ENCODE measurements at regions not wholly inside any gene's neighbourhood (a gene's known extent, or its start where the extent isn't known, plus 50 kb on each side); places are given as distances from the start of the nearest gene placed in this dataset.
A peak's percentile ranks its signal among the peaks of the same experiment; 100 is the strongest.

DNA sequence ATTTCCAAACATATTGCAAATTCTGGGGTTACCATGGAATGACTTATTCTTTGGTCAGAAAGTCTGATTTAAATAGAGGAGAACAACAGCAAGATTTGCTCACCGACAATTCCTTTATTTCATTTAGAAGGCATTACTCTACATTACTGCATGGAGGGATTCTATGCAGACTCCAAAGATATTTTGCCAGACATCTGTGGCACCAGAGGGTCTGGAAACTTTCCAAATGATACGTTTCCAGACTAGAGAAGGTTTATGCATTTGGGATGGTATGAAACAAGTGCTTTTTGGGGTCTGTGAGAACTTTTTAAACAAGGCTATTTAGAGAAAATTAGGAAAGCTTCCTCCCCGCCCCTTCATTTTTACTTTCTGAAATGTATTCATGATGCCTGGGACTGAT lies 125.3 kb downstream of the SAMD9 start:
- CTCF ChIA-PET: no interaction called here
- POLR2A ChIA-PET: no interaction called here
- no peaks in the 10 kb centered on the region for H3K79me2 ChIP-seq (ENCODE audit: insufficient read depth)

DNA sequence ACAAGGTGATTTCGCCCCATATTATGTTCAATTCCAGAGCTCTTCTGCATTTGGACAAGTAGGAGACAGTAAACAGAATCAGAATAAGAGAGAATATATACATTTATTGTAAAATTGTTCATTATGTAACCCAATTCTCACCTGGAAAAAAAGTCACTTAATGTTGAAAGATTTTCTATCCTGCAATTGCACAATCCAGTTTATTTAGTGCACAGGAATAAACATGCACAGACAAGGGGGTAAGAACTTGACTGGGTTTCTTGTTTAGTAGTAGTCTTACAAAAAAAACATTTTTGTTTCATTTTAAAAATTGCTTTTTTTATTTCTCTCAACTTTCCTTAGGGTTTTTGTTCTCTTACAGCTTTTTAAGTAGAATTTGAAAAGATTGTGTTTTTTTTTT lies 126.6 kb downstream of the SAMD9 start:
- no peak overlapping the region for H3K9ac ChIP-seq
- peaks cover 0 to 12% of the 10 kb centered on the region in 2 experiments; a peak in 2 of 4 replicates for H3K4me1 ChIP-seq (ENCODE audit: control insufficient read depth in 1 of 2, insufficient read depth in 2 of 2, low read depth in 1 of 2, low read length in 1 of 2)
- WGBS (ENCODE audit: low lambda C conversion rate): 76% methylated on average over 1 of the region's 1 CpG
- no peak for DNase-seq
- no peaks in the 10 kb centered on the region for H3F3A ChIP-seq (replicated peaks; ENCODE audit: insufficient read depth)
- no peak overlapping the region for H2AFZ ChIP-seq (ENCODE audit: low read depth)
- no peak overlapping the region for H3K4me3 ChIP-seq (ENCODE audit: low read depth in 2 of 2, low read length in 1 of 2)
- no peaks in the 10 kb centered on the region for H4K20me1 ChIP-seq (ENCODE audit: insufficient read depth)
- no peak overlapping the region for H3K27ac ChIP-seq (ENCODE audit: low read depth in 2 of 2, low read length in 1 of 2)
- ChIA-PET POLR2A (no interaction called here), CTCF (interaction anchor here (1.3 kb wide), 1 partner anchor 158 kb away, joined by 3 read pairs; no protein-coding TSS in a partner anchor)
- H3K4me2 ChIP-seq: no peak overlapping the region
- no peaks in the 10 kb centered on the region for H3K79me2 ChIP-seq (ENCODE audit: insufficient read depth)
- H3K9me3 ChIP-seq: no peaks in the 10 kb centered on the region
- H3K9me2 ChIP-seq: no peaks in the 10 kb centered on the region
- no peaks in the 10 kb centered on the region for H3K27me3 ChIP-seq (ENCODE audit: insufficient read depth)
- H3K36me3 ChIP-seq (replicated peaks in 1 of 2; ENCODE audit: control insufficient read depth in 1 of 2, insufficient read depth in 2 of 2, low read length in 1 of 2): no peaks in the 10 kb centered on the region
- TF ChIP-seq SIN3A (IDR thresholded peaks at IDR 0.05; ENCODE audit: borderline replicate concordance, low read depth, low read length) (no peak), MXI1 (IDR thresholded peaks at IDR 0.05; ENCODE audit: low read depth, low read length) (no peak), RCOR1 (IDR thresholded peaks at IDR 0.05; ENCODE audit: low read length) (no peak), EP300 (IDR thresholded peaks at IDR 0.05; ENCODE audit: borderline replicate concordance in 1 of 2, low read depth in 1 of 2, low read length in 1 of 2) (no peak), RXRA (IDR thresholded peaks at IDR 0.05; ENCODE audit: borderline replicate concordance, low read depth) (no peak), MEF2A (IDR thresholded peaks at IDR 0.05; ENCODE audit: borderline replicate concordance, low read depth) (no peak), TCF12 (IDR thresholded peaks at IDR 0.05) (no peak), SMC3 (IDR thresholded peaks at IDR 0.05; ENCODE audit: low read depth, low read length) (no peak), RAD21 (IDR thresholded peaks at IDR 0.05; ENCODE audit: low read length) (no peak)
- TF ChIP-seq, protein P1, sequence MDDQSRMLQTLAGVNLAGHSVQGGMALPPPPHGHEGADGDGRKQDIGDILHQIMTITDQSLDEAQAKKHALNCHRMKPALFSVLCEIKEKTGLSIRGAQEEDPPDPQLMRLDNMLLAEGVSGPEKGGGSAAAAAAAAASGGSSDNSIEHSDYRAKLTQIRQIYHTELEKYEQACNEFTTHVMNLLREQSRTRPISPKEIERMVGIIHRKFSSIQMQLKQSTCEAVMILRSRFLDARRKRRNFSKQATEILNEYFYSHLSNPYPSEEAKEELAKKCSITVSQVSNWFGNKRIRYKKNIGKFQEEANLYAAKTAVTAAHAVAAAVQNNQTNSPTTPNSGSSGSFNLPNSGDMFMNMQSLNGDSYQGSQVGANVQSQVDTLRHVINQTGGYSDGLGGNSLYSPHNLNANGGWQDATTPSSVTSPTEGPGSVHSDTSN (IDR thresholded peaks at IDR 0.05): no peak
- TF ChIP-seq, protein P2, sequence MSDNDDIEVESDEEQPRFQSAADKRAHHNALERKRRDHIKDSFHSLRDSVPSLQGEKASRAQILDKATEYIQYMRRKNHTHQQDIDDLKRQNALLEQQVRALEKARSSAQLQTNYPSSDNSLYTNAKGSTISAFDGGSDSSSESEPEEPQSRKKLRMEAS (IDR thresholded peaks at IDR 0.05; ENCODE audit: low read depth): no peak
- TF ChIP-seq, protein P3, sequence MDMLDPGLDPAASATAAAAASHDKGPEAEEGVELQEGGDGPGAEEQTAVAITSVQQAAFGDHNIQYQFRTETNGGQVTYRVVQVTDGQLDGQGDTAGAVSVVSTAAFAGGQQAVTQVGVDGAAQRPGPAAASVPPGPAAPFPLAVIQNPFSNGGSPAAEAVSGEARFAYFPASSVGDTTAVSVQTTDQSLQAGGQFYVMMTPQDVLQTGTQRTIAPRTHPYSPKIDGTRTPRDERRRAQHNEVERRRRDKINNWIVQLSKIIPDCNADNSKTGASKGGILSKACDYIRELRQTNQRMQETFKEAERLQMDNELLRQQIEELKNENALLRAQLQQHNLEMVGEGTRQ (IDR thresholded peaks at IDR 0.05; ENCODE audit: borderline replicate concordance, low read depth, low read length): no peak

More for the DNA sequence above, 125.3 kb downstream of the SAMD9 start:
- Histone ChIP-seq H3K9ac (no peak overlapping the region), H3K4me3 (ENCODE audit: low read depth in 2 of 2, low read length in 1 of 2) (no peak overlapping the region), H3K4me1 (ENCODE audit: control insufficient read depth in 1 of 2, insufficient read depth in 2 of 2, low read depth in 1 of 2, low read length in 1 of 2) (peaks cover 0 to 17% of the 10 kb centered on the region in 2 experiments; a peak in 2 of 4 replicates), H3K36me3 (replicated peaks in 1 of 2; ENCODE audit: control insufficient read depth in 1 of 2, insufficient read depth in 2 of 2, low read length in 1 of 2) (no peaks in the 10 kb centered on the region), H3K4me2 (no peak overlapping the region), H3K27me3 (ENCODE audit: insufficient read depth) (no peaks in the 10 kb centered on the region), H3F3A (replicated peaks; ENCODE audit: insufficient read depth) (no peaks in the 10 kb centered on the region), H2AFZ (ENCODE audit: low read depth) (no peak overlapping the region), H3K9me2 (no peaks in the 10 kb centered on the region), H4K20me1 (ENCODE audit: insufficient read depth) (no peaks in the 10 kb centered on the region), H3K9me3 (no peaks in the 10 kb centered on the region), H3K27ac (ENCODE audit: low read depth in 2 of 2, low read length in 1 of 2) (peak overlapping the region in 1 of 2 experiments; percentile 71; a peak in 2 of 4 replicates)
- peak; percentile 23 for DNase-seq
- WGBS (ENCODE audit: low lambda C conversion rate): 51% methylated on average over 3 of the region's 3 CpGs
- TF ChIP-seq, protein P4, sequence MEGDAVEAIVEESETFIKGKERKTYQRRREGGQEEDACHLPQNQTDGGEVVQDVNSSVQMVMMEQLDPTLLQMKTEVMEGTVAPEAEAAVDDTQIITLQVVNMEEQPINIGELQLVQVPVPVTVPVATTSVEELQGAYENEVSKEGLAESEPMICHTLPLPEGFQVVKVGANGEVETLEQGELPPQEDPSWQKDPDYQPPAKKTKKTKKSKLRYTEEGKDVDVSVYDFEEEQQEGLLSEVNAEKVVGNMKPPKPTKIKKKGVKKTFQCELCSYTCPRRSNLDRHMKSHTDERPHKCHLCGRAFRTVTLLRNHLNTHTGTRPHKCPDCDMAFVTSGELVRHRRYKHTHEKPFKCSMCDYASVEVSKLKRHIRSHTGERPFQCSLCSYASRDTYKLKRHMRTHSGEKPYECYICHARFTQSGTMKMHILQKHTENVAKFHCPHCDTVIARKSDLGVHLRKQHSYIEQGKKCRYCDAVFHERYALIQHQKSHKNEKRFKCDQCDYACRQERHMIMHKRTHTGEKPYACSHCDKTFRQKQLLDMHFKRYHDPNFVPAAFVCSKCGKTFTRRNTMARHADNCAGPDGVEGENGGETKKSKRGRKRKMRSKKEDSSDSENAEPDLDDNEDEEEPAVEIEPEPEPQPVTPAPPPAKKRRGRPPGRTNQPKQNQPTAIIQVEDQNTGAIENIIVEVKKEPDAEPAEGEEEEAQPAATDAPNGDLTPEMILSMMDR (IDR thresholded peaks at IDR 0.05): no peak
- TF ChIP-seq RCOR1 (IDR thresholded peaks at IDR 0.05; ENCODE audit: low read length) (peak; percentile 80), CHD2 (IDR thresholded peaks at IDR 0.05; ENCODE audit: low read length, partially characterized antibody) (no peak), NFIC (IDR thresholded peaks at IDR 0.05; ENCODE audit: borderline replicate concordance) (peak; percentile 12; the same call in 1 of the 2 replicates), RAD21 (IDR thresholded peaks at IDR 0.05; ENCODE audit: low read length) (no peak)
- TF ChIP-seq, protein P1 (IDR thresholded peaks at IDR 0.05): no peak
- TF ChIP-seq, protein P5, sequence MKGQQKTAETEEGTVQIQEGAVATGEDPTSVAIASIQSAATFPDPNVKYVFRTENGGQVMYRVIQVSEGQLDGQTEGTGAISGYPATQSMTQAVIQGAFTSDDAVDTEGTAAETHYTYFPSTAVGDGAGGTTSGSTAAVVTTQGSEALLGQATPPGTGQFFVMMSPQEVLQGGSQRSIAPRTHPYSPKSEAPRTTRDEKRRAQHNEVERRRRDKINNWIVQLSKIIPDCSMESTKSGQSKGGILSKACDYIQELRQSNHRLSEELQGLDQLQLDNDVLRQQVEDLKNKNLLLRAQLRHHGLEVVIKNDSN (IDR thresholded peaks at IDR 0.05; ENCODE audit: borderline replicate concordance, low read depth): no peak

Measured in SK-N-SH (cell line).